Effector CD8-positive, alpha-beta T cell (primary cell): ENCODE measurements at regions not wholly inside any gene's neighbourhood (a gene's known extent, or its start where the extent isn't known, plus 50 kb on each side); places are given as distances from the start of the nearest gene placed in this dataset.

Experiments
- DNase-seq: peaks from one replicate; lab custom pipeline; 2025; lab: John Stamatoyannopoulos, UW

DNA sequence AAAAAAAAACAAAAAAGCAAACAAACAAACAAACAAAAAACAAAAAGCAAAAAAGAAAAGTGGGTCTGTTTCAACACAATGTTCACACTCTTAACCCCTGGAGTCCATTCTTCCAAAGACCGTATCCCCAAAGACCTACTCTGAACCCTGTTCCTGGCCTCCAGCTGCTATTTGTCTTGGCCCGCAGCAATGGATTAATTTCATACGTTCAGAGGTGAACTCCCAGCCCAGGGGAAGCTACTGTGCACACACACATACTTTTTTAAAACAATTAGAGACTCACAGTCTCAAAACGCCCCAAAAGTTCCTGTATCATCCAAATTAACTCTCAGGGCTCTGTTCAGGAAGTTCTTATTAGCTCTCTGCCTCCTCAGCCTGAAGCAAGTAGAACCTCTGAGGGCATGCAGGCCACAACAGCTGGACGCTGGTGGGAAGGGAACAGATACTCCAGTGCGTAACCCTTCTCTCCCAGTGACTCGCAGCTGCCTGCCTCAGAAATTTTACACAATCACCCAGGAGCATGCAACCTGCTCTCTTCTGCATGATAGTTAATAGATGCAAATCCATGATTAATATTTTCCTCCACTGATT is 395.4 kb downstream of the RRAGC start:
- no peak for DNase-seq

DNA sequence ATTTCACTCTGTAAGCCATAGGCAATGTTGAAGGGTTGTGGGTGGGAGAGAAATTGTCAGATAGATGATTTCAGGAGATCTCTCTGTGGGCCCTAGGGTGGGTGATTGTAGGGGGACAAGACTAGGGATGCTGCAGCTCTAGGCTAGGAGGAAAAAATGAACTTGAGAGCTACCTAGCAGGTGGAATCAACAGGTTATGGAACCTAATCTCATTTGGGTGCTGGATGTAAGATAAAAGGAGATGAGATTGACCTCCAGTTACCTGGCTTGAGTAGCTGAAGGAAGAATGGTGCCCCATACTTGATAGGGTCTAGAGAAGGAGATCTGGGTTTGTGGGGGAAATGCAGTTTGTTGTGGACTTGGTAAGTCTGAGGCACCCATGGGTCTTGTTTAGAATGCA is 396.5 kb downstream of the RRAGC start:
- no peak for DNase-seq

DNA sequence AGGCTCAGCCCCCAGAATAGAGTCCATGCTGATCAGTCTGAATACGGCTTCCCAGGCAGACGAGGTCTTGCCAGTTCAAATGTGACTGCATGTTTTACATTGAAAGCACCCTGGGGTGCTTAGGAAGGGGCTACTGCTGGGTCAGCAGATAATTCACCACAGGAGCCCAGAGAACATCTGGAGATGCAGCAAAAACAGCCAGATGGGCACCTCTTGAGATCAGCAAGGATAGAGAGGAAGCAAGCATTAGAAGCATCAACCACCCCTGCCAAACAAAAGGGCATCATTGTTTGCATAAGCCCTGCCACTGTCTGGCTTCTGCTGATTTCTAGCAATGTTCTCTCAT is 403.1 kb downstream of the RRAGC start:
- DNase-seq, result no peak

DNA sequence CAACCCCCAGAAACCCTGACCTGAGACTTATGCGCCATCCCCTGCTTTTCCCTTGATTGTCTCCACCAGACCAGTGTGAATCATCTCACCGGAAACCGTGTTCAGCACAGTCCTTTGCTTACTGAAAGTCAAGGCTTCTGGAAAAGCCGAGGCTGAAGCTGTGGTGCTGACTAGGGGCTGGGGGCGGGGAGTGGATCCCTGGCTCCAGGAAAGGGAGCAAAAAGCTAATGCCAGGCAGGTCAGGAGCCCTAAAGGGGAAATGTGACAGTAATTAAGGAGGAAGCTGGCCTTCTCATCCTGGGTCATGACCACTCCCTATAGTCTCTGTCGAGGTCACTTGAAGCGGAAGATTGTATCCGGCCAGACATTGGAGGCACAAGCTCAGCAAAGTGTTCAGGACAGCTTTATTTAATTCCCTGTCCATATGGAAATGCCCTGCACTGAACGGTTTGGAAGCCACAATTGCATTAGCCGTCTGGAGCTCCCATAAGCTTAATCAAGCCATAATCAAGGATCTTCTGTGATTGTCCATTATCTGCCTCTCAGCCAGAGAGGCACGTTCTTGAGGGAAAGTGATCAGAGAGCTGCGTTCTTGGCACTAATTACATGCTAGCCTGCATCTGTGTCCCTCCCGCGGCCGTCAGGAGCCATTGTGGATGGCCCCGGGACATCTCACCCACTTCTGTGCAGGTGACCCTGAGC is 403.6 kb downstream of the RRAGC start:
- DNase-seq, result no peak

DNA sequence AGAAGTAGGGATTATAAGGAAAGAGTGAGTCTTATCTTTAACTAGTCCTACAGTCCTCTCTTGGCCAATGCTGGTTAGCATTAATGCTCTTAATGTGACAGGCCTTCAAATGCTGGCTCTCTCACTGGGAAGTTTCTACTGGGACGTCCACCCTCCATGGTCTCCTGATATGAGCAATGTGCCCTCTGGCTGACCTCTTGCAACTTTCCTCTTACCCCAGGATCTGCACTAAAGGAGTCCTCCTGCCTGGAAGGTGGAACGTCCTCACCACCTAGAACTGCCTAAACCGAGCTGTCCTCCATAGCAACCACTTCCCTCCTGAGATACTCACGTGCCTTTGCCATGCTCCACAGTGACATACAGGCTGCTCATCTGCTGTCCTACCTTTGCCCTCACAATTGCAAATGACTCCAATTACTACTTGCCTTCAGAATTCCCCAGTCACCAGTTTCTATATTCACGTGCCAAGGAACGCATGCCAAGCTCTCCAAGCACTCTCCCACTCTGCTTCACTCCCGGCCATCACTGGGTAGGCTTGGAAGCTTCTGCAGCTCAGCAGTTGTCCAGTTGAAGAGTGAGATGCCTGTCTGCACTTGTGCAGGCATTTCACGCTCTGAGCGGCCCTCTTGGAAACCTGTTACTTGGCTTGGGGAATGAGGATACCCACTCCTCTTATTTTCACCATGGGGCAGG is 404.7 kb downstream of the RRAGC start:
- no peak for DNase-seq

DNA sequence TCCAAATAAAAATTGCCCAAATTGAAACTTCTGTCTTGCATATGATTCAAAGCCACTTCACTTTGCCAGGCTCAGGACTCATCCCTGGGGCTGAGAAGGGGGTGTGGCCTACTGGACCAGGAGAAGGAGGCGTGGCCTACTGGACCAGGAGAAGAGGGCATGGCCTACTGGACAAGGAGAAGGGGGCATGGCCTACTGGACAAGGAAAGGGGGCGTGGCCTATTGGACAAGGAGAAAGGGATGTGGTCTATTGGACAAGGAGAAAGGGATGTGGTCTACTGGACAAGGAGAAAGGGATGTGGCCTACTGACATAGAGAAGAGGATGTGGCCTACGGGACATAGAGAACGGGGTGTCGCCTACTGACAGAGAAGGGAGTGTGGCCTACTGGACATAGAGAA is 405.3 kb downstream of the RRAGC start:
- DNase-seq, result no peak

DNA sequence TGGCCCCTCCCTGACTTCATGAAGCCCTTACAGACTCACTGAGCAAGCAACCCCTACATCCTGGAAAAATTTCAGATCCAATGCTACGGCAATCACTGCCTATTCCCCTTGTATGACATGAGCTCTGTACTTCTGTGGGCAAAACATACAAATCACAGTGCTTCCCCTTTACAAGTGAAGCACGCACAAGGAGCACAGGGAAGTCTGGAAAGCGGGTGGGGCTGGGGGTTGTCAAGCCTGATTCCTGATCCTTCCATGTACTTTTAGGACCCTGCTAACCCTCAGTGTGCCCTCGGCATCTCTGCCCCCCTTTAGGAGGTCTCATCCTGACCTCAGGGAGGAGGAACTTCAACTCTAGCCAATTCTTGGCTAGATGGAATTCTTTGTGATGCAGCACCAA is 405.7 kb upstream of the POU3F1 start:
- no peak for DNase-seq

DNA sequence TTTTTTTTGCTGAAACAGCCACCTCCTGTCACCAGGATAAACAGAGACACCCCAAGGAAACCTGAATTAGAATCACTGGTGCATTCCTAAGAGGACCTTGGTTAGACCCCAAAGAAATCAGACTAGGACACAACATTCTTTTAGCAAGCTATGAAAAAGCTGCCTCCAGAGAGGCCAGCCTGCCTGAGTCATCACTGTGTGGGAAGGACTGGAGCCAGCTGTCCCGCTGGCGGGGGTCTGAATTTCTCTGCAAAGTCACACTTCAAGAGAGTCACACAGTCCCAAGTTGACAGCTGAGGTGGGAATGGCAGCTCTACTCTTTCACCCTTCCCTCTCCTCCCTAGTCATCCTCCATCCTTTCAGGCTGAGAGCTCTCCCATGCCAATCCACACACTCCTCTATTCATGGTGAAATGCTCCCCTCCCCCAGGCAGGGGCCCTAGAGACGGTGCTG is 405.0 kb upstream of the POU3F1 start:
- DNase-seq, result no peak

DNA sequence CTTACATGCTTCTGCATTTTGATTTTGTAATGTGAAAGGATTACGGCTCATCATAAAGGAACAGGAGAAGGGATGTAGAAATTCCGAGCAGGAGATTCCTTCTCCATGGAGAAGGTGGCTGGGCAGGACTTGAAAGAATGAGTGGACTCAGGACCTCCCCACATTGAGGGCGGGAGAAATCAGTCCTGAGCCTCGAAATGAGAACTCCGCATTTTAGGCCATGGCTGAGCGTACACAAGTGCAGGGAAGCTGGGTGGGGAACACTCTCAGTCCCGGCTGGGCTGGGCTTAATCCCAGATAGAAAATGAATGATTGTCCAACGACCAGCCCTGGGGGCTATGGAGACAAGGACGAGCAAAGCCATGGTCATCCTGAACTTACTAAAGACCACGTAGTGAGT is 402.3 kb upstream of the POU3F1 start:
- DNase-seq, result no peak

DNA sequence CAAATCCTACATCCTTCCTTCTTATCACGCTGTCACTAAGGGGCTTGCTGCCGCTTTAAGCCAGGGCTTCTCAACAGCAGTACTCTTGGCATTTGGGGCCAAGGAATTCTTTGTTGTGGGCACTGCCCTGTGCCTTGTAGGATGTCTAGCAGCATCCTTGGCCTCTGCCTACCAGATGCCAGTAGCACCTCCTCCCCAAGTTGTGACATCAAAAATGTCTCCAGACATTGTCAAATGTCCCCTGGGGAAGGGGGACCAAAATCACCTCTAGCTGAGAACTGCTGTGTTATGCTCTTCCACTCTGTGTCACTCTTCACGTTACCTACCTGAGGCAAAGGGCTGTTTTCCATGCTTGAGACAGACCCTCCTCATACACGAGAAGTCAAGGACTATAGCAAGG is 400.3 kb upstream of the POU3F1 start:
- DNase-seq, result no peak

DNA sequence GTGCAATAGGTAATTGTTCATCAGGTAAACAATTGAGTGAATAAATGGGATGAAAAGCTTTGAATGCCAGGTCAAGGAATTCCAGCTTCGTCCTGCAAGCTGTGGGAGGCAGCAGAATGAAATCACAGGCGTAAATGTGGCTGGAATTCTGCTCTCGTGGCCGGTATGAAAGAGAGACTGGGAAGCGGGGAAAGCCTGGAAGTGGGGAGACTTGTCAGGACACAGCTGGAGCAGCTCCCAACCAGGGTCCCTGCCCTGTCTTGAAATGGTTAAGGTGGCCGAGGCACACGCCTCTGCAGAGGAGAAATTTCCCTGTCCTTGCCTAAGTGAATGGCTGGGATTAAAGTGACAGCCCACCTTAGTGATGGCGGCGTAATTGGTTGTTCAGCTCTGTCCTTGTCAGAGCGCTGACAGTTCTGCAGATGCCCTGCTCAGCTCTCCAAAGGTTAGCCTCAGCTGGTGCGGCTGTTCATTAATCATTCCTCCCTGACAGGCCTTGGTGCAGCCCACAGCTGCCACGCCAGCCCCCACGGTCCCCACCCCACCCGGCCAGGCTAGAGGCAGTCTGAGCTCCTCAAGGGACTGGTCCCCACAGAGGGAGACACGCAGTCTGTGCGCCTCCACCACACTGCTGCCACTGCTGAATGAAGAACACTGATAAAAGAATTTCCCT is 398.3 kb upstream of the POU3F1 start:
- DNase-seq, result no peak

DNA sequence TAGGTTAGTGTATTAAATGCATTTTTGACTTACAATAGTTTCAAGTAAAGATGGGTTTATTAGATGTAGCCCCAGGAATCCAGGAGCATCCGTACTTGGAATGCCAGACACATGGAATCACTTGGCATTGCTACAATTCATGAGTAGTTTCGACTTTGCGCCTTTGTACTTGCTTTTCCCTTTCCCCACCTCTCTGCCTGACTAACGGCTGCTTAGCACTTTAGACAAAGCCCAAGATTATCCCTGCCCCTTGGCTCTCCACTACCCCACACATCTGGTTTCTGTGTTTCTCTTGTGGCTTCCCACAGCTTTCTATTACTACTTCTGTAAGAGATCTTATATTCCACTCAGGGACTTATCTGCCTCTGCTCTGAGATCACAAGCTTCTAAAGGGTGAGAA is 397.7 kb upstream of the POU3F1 start:
- no peak for DNase-seq

DNA sequence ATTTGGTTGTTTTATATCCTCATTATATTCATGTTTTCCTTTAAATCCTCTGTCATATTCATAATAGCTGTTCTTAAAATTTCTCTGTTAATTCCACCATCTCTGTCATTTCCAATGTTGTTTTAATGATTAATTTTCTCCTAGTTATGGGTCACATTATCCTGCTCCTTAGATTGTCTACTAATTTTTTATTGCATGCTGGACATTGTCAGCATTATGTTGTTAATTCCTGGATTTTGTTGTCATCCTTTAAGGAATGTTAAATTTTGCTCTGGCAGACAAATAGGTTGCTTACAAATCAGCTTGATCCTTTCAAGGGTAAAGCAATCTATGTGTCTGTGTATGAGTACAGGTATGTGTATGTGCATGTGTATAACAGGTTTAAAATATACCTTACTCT is 393.8 kb upstream of the POU3F1 start:
- no peak for DNase-seq

DNA sequence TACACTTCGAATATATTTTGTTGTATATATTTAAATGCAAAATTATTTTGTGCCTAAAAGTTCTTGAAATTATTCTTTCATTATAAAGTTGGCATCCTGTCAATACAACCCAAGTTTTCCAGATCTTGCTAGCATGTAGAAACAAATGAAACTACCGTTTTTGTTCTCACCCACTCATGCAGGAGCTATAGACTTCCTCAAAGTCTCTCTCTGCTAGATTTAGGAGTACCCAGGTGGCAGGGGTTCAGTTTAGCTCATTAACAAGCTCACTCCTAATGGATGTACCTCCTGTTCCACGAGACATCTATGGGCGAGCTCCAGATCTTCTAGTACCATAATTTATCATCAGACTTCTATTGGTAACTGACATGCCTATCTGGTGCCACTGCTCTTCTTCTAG is 390.2 kb upstream of the POU3F1 start:
- DNase-seq, result no peak

DNA sequence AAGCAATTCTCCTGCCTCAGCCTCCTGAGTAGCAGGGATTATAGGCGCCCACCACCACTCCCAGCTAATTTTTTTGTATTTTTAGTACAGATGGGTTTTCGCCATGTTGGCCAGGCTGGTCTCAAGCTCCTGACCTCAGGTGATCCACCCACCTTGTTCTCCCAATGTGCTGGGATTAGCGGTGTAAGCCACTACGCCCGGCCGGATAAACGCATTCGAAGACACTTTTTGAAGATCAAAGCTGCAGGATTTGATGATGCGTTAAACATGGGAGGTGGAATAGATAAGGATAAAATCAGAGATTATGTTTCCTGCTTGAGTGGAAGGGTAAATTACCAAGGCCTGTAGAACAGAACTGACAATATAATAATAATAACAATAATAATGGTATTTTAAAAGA is 389.4 kb upstream of the POU3F1 start:
- no peak for DNase-seq

DNA sequence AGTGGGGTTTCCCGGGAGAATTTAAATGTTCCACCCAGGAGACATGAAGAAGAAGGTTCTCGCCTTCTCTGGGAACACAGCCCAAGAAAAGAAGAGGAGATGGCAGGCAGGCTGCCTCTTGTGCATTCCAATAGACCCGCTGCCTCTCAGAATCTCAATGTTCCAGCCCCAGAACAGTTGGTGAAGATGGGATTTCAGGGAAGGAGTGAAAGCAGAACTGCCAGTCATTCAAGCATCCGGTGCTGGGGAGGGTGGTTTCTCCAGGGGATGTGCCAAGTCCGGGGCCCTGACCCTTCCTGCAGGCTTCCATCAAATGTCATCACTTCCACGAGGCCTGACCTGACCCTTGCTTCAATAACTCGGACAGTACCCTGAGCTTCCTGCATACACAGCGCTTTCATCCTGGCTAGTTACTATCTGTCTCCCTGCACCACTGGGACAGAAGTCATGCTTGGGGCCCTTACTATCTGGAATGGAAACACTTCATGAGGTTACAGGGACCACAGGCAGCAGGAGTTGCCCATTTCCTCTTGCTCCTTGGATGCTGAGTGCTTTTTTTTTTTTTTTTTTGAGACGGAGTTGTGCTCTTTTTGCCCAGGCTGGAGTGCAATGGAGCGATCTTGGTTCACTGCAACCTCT is 386.6 kb upstream of the POU3F1 start:
- no peak for DNase-seq

DNA sequence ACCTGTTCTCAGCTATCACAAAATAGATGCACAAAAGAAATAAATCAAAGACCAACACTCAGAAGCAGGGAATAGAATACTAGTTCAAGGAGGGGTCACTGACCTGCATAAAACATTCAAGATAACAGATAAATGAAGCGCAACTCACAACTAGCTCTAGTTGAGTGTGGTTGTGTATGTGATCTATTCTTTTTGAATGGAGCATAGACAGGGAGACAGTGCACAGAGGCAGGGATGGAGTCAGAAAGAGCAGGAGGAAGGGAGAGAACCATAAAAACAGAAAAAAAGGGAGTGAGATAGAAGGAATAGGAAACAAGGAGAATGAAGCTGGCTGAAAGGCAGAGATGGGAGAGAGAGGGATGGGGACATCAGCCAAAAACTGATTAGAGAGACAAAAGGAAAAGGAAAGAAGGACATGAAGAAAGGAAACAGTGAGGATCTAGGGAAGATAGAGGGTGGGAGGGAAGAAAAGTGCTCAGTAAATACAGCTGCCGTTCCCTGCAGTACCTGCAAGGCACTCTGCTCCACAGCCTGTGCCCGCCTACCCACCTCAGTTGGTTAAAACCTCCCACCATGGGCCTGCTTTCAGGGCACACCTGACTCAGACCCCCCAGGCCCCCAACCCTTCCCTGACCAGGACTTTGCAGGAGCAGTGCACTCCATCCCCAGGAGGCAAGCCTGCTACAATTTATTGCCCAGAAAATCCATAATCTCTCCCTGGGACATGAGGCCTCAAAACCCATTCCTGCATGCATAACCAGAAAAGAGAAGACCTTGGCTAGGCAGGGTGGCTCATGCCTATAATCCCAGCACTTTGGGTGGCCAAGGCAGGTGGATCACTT is 385.2 kb upstream of the POU3F1 start:
- no peak for DNase-seq

DNA sequence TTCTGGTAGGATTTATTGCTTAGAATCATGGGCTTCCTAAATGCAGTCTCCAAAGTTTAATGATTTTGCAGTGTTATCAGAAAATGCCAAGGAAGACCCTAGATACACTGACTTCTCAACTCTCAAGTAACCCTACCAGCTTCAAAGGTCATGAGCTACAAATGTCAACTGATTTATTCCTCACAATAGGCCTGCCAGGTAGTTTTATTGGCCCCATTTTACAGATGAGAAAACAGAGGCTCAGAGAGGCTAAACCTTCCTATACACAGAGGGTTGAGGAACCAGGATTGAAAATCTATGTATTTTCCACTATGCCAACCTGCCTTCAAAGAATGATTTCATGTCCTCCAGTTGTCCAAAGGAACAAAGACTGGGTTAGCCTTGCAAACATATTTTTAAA is 384.4 kb upstream of the POU3F1 start:
- DNase-seq, result no peak

DNA sequence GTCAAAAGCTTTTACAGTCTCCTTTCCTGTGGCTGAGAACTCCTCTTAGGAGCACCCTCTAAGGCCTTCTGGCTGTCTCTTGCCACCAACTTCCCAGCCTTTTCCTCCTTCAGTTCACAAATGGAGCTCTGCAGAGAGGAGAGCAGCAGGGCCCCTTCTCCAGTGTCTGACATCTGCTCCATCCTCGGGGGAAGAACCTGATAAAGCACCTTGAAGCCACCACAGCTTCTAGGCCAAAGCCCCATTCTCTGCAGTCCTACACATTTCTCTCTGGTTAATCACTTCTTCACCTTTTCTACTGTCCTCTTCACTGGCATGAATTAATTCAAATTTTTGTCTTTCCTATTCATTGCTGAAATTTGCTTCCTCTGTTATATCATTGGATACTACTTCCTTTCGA is 378.1 kb upstream of the POU3F1 start:
- DNase-seq, result no peak

DNA sequence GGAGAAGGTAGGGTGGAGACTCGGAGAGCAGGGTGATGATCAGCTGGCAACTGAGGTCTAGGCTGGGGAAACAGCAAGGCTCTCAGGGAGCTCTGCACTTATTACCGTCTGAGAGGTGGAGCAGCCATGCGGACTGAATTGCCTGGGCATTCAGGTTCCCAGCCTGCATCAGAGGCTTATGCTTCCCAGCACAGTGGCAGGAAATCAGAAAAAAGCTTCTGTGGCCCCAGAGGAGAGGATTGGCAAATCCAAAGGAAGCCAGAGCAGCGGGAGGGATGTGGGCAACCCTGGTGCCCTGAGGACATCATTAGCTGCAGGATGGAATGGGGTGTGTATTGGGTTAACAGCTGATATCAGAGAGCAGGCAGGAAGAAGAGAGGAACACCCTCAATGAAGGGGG is 374.1 kb upstream of the POU3F1 start:
- DNase-seq, result no peak

DNA sequence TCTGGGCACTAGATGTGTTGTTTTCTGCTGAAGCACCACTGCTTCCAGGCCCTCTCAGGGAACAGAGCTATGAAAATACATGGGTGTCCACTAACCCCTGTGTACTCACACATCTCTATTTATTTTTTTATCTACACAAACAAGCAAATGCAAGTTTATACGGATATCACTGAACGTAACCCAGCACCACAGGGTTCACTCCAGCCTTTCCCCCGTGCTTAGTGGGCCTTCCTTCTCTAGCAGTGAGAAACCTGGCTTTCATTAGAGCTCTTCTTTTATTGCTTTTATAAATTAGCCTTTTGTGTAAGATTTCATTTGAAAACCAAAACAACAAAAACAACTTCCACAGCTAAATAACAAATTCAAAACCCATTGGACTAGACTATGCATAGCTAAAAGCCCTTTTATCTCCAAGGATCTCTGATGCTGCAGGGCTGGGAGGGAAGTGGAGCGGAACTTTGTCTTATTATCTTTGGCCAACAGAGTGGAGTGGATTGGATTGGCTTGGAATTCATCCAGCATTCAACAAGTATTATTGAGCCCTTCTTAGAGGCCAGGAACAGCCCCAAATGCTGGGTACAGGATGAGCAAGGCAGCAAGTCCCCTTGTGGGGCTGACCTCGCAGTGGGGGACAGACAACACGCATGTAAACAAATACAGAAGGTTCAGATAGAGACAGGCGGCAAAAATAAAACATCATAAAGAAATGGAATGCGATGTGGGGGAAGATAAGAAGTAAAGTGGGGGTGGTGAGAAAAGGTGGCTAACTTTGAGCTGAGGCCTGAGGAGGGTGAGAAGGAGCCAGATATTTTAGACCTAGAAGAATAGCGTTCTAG is 371.8 kb upstream of the POU3F1 start:
- no peak for DNase-seq
